ENCODE measurements at regions not wholly inside any gene's neighbourhood (a gene's known extent, or its start where the extent isn't known, plus 50 kb on each side); places are given as distances from the start of the nearest gene placed in this dataset.

DNA sequence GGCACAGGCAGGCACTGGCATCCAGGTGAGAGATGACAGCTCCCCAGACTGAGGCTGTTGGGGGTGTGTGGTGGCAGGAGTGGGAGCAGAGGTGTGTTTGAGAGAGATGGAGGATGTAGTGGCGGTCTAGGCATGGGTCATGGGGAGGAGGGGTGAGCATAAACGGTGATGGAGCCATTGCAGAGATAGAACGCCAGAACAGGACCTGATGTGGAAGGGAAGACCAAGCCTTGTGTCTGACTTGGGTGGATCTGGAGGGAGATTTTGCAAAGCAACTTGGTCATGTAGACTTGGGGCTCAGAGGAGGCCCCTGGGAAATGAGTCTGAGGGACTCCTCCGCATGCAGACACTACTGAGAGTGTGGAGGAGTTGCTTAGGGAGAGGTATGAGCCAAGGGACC, 50.0 kb upstream of the CLDN5 start:
- DNase-seq = no peak

GRCh38 chr22:19576460-19577421, 52.5 kb upstream of the CLDN5 start:
- peak; percentile 35 for DNase-seq

GRCh38 chr22:19577422-19577966, 53.3 kb upstream of the CLDN5 start:
- no peak for DNase-seq

- no peak for DNase-seq
Measured at GRCh38 chr22:19578180-19579004, 54.2 kb upstream of the CLDN5 start.

GRCh38 chr22:19579115-19579811, 55.1 kb upstream of the CLDN5 start:
- DNase-seq = no peak

GRCh38 chr22:19579880-19580279, 55.7 kb upstream of the CLDN5 start:
- peak; percentile 23 for DNase-seq

- DNase-seq = no peak
Measured at GRCh38 chr22:19580291-19580890, 56.2 kb upstream of the CLDN5 start.

DNA sequence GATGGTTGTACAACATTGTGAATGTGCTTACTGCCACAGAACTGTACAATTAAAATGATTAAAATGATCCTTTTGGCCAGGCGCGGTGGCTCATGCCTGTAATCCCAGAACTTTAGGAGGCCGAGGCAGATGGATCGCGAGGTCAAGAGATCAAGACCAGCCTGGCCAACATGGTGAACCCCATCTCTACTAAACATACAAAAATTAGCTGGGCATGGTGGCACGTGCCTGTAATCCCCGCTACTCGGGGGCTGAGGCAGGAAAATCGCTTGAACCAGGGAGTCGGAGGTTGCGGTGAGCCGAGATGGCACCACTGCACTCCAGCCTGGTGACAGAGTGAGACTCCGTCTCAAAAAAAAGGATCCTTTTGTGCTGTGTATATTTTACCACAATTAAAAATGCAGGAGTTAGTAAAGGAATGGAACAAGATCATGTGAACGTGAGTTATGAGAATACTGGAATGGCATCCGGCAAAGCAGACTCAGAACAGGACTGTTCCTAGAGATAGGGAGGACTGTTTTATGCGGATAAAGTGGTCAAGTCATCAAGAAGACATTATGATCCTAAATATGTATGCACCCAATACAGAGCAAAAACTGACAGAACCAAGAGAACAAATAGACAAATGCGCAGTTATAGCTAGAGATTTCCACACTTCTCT, 58.0 kb upstream of the CLDN5 start:
- DNase-seq = no peak

- no peak for DNase-seq
Measured at GRCh38 chr22:19586922-19587684, 62.9 kb upstream of the CLDN5 start.

DNA sequence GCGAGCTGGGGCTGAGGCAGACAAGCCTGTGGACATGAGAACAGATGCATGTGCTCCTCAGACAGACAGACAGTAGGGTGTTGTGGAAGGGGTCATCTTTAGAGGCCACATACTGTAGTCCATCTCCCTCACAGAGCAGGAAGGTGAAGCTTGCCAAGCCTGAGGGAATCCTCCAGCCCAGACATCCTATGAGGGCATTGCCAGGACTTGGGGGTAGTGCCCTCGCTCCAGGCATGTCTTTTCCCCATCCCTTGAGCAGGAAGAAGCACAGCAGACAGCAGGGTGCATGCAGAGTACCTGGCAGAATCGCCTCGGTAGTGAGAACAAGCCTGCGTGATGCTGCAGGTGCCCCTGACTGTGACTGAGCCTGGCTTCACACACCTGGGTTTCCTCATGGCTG, 66.5 kb upstream of the CLDN5 start:
- DNase-seq = no peak

- no peak for DNase-seq
Measured at GRCh38 chr22:19591568-19591967, 67.4 kb upstream of the CLDN5 start.

DNA sequence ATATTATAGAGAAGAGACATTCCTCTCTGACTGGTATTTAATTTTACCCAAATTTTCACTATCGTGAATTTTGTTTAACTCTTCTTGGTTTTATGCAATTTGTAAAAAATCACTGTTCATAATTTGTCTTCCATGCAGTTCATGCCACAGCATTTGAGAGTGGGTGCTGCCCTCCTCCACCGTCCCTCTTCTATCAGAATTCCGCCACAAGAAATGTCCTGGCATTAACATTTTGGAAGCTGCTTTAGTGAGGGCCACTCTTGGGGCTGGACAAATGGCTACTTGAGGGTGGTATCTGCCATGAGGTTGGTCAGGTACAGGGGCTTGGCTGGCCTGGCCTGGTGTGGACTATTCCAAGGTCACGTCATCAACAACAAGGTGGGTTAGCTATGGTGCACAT, 68.3 kb upstream of the CLDN5 start:
- no peak for DNase-seq

DNA sequence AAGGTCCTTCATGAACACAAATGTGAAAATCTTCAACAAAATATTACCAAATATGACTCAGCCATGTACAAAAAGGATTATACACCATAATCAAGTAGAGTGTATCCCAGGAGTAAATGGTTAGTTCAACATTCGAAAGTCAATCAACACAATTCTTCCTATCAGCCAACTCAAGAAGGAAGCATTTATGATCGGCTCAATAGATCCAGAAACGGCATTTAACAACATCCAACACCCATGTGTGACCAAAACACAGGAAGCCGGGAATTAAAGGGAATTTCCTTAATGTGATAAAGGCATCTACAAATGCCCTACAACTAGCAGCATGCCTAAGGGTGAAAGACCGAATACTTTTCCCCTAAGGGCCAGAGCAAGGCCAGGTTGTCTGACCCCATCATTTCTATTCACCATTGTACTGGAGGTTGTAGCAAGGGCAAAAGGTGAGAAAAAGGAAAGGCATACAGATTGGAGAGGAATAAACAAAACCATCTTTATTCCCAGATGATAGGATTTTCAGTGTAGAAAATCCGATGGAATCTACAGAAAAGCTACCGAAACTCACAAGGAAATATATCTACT, 69.9 kb upstream of the CLDN5 start:
- DNase-seq = no peak

GRCh38 chr22:19595532-19595931, 71.3 kb upstream of the CLDN5 start:
- DNase-seq = no peak

GRCh38 chr22:19596680-19597398, 72.6 kb upstream of the CLDN5 start:
- no peak for DNase-seq

- peak; percentile 70 for DNase-seq
Measured at GRCh38 chr22:19597399-19597735, 73.2 kb upstream of the CLDN5 start.

- DNase-seq = no peak
Measured at GRCh38 chr22:19598054-19598855, 74.0 kb upstream of the CLDN5 start.

- DNase-seq = no peak
Measured at GRCh38 chr22:19599004-19599403, 74.8 kb upstream of the CLDN5 start.

DNA sequence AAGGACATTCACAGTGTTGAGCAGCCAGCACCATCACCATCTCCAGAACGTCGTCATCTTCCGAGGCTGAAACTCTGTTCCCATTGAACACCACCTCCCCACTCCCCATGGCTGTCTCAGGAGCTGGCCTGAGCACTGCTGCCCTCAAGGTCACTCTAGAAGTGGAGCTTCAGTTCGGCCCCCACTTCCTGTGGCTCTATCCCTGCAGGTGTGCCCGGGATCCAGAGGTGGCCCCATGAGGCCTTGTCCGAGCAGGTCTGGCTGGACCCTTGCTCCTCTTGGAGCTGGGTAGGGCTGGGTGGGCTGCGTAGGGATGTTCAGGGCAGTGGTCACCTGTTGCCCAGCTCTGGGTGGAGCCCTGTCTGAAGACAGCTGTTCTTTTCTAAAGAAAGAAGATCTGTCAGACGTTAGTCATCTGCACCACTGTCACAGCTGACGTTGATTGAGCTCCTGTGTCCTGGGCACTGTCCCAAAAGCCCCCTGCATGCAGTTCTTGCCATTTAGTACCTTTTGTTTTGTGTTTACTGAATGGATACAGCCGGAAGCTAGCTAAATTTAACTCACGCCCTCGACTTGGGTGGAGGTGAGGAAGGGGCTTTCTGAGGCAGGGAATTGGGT, 75.5 kb upstream of the CLDN5 start:
- DNase-seq = no peak
